ENCODE measurements at regions not wholly inside any gene's neighbourhood (a gene's known extent, or its start where the extent isn't known, plus 50 kb on each side); places are given as distances from the start of the nearest gene placed in this dataset.

GRCh38 chrX:51836823-51837222 lies 56.6 kb upstream of the MAGED1 start:
- TF ChIP-seq, protein P1, sequence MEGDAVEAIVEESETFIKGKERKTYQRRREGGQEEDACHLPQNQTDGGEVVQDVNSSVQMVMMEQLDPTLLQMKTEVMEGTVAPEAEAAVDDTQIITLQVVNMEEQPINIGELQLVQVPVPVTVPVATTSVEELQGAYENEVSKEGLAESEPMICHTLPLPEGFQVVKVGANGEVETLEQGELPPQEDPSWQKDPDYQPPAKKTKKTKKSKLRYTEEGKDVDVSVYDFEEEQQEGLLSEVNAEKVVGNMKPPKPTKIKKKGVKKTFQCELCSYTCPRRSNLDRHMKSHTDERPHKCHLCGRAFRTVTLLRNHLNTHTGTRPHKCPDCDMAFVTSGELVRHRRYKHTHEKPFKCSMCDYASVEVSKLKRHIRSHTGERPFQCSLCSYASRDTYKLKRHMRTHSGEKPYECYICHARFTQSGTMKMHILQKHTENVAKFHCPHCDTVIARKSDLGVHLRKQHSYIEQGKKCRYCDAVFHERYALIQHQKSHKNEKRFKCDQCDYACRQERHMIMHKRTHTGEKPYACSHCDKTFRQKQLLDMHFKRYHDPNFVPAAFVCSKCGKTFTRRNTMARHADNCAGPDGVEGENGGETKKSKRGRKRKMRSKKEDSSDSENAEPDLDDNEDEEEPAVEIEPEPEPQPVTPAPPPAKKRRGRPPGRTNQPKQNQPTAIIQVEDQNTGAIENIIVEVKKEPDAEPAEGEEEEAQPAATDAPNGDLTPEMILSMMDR (IDR thresholded peaks at IDR 0.05; ENCODE audit: low read length) = no peak
- no peak for TF ChIP-seq EZH2 (IDR thresholded peaks at IDR 0.05; ENCODE audit: borderline replicate concordance, low read length)

All from OCI-LY1 (cell line).